ENCODE measurements at regions not wholly inside any gene's neighbourhood (a gene's known extent, or its start where the extent isn't known, plus 50 kb on each side); places are given as distances from the start of the nearest gene placed in this dataset.

DNA sequence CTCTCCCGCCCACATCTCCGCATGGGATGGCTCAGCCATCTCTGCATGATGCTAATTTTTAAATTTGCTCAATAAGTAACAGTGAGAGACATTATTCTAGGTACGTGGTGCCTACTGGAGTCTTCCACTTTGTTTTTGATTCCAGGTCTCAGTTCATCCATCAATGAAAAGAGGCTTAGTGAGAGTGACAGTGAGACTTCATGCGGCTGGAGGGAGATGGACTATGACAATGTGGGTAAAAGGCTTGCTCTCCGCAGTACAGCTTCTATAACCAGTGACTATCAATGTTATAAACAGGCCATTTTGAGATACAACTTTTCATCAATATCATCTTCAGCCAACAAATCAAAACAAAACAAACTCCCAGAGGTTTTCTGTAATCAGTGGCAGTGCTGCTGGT lies 563.4 kb upstream of the MKI67 start:
- Mint-ChIP-seq H3K4me3 (no peak overlapping the region), H3K9me3 (no peaks in the 10 kb centered on the region), H3K27ac (no peak overlapping the region), H3K4me1 (no peaks in the 10 kb centered on the region), H3K36me3 (no peaks in the 10 kb centered on the region), H3K27me3 (no peaks in the 10 kb centered on the region)
- DNase-seq (no peak), ATAC-seq (replicated peaks) (no peak)

DNA sequence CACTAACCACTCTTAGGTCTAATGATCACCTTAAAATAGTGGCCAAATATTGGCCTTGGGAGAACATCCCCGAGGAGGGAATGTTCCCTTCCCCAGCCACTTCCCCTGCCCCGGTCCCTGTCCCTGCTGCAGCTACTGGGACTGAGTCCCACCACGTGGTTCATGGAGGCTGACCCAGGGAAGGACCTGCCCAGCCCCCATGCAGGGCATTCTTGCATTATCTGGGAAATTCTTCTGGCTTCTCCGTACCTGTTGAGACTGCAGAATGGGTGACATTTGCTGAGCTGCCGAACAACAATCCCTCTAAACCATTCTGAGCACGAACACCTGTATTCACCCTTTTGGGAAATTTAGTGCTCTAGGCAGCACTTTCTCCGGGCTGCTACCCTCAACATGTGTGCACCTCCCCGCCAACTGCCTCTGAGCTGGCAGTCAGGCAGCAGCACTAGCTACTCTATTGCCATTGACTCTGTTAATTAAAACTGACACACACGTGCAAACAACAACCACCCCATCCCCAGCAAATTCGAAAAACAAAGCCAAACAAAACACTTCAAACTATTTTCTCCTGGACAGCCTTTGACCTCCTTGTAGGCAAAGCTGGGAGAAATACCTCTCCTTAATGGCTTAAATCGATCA lies 567.4 kb upstream of the MKI67 start:
- no peak overlapping the region for H3K4me3 Mint-ChIP-seq
- H3K4me1 Mint-ChIP-seq = no peaks in the 10 kb centered on the region
- H3K27ac Mint-ChIP-seq = no peak overlapping the region
- H3K9me3 Mint-ChIP-seq = no peaks in the 10 kb centered on the region
- DNase-seq = no peak
- no peaks in the 10 kb centered on the region for H3K36me3 Mint-ChIP-seq
- no peaks in the 10 kb centered on the region for H3K27me3 Mint-ChIP-seq
- no peak for ATAC-seq (replicated peaks)

DNA sequence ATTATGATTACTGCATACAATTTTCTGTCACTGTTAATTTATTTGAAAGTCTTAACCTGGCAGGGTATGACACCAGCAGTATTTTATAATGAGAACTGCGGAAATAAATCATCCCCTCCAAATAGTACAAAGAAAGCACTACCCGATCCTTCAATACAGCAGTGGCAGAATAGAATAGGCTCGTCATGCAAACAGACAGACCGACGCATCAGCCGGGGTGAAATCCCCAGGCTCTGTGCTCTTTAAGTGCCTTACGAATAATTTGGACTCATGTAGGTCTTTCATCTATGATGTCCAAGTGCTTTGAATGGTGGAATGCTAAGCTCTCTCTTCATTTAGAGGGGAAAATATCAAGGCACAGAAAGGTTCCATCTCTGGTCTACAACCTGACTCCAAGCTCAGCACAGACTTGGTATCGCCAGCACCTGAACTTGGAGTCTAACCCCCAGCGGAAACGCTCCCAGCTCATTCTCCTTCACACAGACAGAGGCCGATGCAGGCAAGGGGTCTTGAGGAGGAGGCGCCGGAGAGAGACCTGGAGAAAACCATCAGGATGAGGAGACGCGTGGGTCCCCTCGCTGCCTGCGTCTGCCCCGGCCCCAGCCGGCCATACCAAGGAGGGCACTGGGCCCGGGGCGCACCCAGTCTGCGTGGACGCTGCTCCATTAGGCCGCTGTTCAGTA lies 568.1 kb upstream of the MKI67 start:
- H3K36me3 Mint-ChIP-seq = no peaks in the 10 kb centered on the region
- no peak overlapping the region for H3K27ac Mint-ChIP-seq
- no peaks in the 10 kb centered on the region for H3K4me1 Mint-ChIP-seq
- DNase-seq = no peak
- H3K4me3 Mint-ChIP-seq = no peak overlapping the region
- no peak for ATAC-seq (replicated peaks)
- H3K9me3 Mint-ChIP-seq = no peaks in the 10 kb centered on the region
- no peaks in the 10 kb centered on the region for H3K27me3 Mint-ChIP-seq

DNA sequence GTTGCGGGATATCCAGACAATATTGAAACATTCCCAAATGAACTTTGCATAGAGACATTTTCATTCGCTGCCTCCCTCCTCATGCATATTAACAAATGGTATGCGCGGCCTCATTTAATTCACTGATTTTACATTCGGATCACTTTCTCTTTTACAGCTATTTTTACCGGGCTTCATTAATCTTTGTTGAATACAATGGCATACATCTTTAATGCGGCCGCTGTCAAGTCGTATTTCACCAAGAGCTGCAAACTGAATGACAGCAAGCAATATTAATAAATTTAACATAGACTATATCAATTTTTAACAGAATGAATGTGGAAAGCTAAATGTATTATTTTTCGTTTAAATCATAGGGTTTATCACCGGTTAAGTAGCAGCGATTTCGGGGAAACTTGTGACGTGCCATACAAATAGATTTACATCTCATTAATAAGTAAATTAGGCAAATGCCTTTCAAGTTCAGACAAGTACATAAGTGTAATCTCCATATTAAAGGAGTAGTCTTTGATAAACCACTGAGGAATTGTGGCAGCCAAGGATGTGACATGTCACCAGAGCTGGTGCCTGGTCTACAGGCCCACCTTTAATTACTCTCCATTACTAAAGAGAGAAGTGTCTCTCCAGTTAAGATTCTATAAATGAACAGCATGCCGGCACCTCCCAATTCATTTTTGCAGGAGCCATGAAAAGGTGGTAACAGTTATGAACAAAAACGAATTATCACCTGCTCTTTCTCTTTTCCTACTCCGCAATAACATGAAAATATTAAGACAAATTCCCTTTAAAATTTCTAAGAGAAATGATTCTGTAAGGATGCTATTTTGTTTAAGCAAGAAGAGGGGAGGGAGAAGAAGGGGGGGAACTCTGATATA lies 568.9 kb upstream of the MKI67 start:
- H3K27me3 Mint-ChIP-seq = no peaks in the 10 kb centered on the region
- H3K27ac Mint-ChIP-seq = no peak overlapping the region
- no peak overlapping the region for H3K4me3 Mint-ChIP-seq
- no peaks in the 10 kb centered on the region for H3K9me3 Mint-ChIP-seq
- DNase-seq = no peak
- ATAC-seq (replicated peaks) = no peak
- no peaks in the 10 kb centered on the region for H3K4me1 Mint-ChIP-seq
- H3K36me3 Mint-ChIP-seq = no peaks in the 10 kb centered on the region

DNA sequence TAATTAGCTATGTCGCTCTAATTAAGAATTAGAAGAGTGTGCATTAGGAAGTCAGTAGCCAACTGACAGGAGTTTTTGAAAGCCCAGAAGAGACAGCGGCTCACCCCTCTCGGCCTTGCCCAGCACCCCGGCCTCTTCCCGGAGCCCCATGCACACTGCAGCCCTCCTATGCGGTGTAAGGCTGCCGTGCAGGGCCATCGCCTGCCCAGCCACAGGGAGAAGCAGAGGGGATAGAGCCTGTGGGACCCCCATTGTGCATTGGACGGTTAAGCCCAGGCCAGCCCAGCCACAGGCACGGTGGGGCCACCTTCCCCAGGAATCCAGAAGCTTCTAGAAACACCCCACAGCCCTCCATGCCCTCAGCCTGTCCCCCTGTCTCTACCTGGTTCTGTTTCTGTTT lies 569.7 kb upstream of the MKI67 start:
- no peak overlapping the region for H3K27ac Mint-ChIP-seq
- no peaks in the 10 kb centered on the region for H3K36me3 Mint-ChIP-seq
- H3K4me1 Mint-ChIP-seq = no peaks in the 10 kb centered on the region
- H3K4me3 Mint-ChIP-seq = no peak overlapping the region
- ATAC-seq (replicated peaks) = no peak
- H3K9me3 Mint-ChIP-seq = no peaks in the 10 kb centered on the region
- no peak for DNase-seq
- H3K27me3 Mint-ChIP-seq = no peaks in the 10 kb centered on the region

DNA sequence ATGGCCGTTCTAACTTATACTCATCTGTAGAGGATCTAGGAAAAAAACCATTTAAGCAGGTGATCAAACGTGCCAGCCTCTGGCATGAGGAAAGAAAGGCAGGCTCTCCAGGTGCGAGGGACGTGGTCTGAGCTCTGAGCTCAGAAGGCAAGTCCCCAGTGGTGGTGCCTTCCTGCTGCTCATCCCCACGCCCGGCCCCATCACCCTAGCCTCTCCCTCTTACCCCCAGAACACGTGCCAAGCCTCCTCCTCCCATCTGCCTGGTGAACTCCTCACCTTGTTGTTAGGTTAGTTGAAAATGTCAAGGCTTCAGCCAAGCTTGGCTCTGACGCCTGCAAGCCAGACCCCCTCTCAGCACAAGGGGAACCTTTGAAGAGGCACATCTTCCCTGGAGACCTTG lies 571.2 kb upstream of the MKI67 start:
- H3K9me3 Mint-ChIP-seq = no peaks in the 10 kb centered on the region
- no peaks in the 10 kb centered on the region for H3K36me3 Mint-ChIP-seq
- ATAC-seq (replicated peaks) (no peak), DNase-seq (no peak)
- no peak overlapping the region for H3K4me3 Mint-ChIP-seq
- no peaks in the 10 kb centered on the region for H3K4me1 Mint-ChIP-seq
- H3K27ac Mint-ChIP-seq = no peak overlapping the region
- no peaks in the 10 kb centered on the region for H3K27me3 Mint-ChIP-seq

DNA sequence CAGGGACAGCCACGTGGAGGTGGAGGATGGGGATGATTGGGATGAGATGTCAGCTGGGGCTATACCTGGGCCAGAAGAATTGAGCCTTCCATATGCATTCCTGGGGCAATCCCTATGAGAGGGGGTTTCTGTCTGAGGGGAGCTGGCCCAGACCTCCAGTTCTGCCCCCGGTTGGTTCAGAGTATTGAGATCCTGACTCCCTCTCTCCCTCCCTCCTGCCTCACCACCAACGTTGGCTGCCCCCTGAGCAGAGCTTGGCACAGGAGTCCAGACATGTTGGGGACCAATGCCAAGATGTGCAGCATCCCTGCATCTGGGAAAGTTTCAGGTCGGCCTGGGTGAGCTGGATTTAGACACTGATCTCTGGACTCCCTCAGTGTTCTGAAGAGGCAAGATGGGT lies 575.2 kb upstream of the MKI67 start:
- Mint-ChIP-seq H3K4me1 (no peaks in the 10 kb centered on the region), H3K4me3 (no peak overlapping the region), H3K36me3 (no peaks in the 10 kb centered on the region), H3K9me3 (no peaks in the 10 kb centered on the region), H3K27me3 (no peaks in the 10 kb centered on the region), H3K27ac (no peak overlapping the region)
- ATAC-seq (replicated peaks) = no peak
- no peak for DNase-seq

DNA sequence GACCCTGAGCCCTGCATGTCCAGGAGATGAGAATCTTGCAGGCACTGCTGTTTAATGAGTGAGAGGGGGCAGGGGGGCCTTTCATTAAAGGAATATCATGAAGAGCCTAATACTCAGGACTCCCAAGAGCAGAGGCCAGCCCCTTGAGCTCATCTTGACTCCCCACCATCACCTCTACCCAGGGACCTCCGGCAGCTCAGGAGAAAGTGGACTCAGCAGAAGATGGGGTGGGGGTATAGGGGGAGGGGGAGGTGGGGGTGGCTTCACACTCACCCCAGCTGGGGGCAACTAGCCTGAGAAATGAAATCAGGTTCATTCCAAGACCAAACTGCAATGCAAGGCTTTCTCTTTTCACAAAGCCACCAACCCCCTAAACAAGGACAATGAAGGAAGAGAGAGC lies 575.6 kb upstream of the MKI67 start:
- DNase-seq (no peak), ATAC-seq (replicated peaks) (no peak)
- no peaks in the 10 kb centered on the region for H3K4me1 Mint-ChIP-seq
- H3K4me3 Mint-ChIP-seq = no peak overlapping the region
- no peaks in the 10 kb centered on the region for H3K9me3 Mint-ChIP-seq
- H3K36me3 Mint-ChIP-seq = no peaks in the 10 kb centered on the region
- H3K27ac Mint-ChIP-seq = no peak overlapping the region
- H3K27me3 Mint-ChIP-seq = no peaks in the 10 kb centered on the region

DNA sequence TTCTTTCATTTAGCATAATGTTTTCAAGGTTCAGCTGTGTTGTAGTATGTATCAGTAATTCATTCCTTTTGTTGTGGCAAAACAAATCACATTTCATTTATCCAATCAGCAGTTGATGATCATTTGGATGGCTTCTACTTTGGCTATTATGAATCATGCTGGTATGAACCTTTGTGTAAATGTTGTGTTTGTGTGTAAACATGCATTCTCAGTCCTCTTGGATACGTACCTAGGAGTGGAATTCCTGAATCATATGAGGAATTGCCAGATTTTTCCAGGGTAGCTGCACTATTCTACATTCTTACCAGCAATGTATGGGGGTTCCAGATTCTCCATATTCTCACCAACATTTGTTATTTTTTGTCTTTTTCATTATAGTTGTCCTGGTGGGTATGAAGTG lies 578.5 kb upstream of the MKI67 start:
- Mint-ChIP-seq H3K27ac (no peak overlapping the region), H3K9me3 (no peaks in the 10 kb centered on the region), H3K4me3 (no peak overlapping the region), H3K27me3 (peaks cover 4 to 5% of the 10 kb centered on the region in 2 donors), H3K4me1 (no peaks in the 10 kb centered on the region), H3K36me3 (no peaks in the 10 kb centered on the region)
- DNase-seq (no peak), ATAC-seq (replicated peaks) (no peak)

DNA sequence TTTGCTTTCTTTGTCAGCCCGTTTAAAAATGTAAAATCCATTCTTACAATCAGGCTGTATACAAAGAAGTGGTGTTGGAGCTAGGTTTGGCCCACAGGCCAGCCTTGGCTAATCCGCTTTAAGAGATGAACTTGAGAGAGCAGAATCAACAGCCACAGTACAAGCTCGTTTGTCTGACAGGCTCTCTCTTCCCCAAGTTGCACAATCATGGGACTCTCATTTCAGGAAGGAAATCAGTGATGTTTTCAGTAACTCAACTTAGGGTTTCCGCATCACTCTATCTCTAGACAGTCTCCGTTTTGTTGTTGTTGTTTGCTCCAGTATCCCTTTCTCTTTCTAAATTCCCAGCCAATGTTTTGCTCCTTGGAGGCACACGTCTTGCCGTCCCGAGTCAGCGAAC lies 582.0 kb upstream of the MKI67 start:
- H3K4me3 Mint-ChIP-seq = no peak overlapping the region
- H3K36me3 Mint-ChIP-seq = no peaks in the 10 kb centered on the region
- DNase-seq (no peak), ATAC-seq (replicated peaks) (no peak)
- H3K27me3 Mint-ChIP-seq = peaks cover 15 to 24% of the 10 kb centered on the region in 2 donors
- no peaks in the 10 kb centered on the region for H3K9me3 Mint-ChIP-seq
- no peaks in the 10 kb centered on the region for H3K4me1 Mint-ChIP-seq
- H3K27ac Mint-ChIP-seq = no peak overlapping the region

DNA sequence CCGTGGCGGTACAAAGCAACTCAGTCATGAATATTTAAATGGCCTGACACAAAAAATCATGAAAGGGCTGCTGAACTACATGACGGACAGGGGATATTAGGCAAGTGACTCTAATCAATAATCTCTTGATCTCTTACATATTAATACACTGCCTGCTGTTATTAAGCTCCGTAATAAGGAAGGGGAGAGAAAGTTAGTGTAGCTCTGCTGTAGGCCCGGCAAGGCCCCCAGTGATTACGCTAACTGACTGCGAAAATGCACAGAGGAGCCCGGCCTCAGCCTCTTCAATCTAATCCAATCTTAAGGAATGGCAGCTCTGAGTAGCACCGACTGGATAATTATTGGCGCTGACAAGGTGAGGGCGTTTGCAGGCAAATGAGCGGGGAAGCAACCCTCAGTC lies 583.5 kb upstream of the MKI67 start:
- H3K9me3 Mint-ChIP-seq = no peaks in the 10 kb centered on the region
- H3K4me3 Mint-ChIP-seq = no peak overlapping the region

DNA sequence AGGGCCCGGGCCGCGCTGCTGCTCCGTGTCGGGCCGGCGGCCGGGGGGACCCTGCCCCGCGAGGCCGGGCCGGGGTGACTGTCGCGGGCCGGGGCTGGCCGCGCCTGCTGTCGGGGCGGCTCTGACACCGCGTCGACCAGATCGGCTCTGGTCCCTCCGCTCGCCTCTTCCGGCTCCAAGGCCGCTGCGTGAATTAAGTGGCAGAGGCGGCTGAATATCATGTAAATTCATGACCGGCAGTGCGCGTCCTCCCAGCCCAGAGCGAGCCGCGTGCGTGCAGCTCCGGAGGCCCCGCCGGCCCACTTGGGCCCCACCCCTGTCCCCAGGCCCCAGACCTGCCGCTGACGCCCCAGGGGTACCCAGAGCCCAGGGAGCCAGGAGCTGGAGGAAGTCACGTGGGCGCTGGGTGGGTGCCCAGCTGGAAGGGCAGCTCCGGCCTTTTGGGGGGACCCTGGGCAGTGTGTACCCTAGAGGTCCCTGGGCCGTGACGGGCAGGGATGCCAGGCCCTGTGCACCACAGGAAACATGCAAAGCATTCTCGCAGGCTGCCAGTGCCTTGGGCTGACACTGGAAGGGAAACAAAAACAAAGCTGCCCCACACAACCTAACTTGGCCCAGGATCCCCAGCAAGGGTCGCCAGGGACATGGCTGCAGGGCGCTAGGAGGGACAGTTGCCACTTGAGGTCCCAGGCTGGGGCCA lies 584.0 kb upstream of the MKI67 start:
- peaks cover 15 to 24% of the 10 kb centered on the region in 2 donors for H3K27me3 Mint-ChIP-seq
- H3K36me3 Mint-ChIP-seq = no peaks in the 10 kb centered on the region
- DNase-seq = no peak
- H3K27ac Mint-ChIP-seq = no peak overlapping the region
- ATAC-seq (replicated peaks) = no peak
- H3K9me3 Mint-ChIP-seq = no peaks in the 10 kb centered on the region
- H3K4me3 Mint-ChIP-seq = no peak overlapping the region
- H3K4me1 Mint-ChIP-seq = no peaks in the 10 kb centered on the region

More for the DNA sequence above, 583.5 kb upstream of the MKI67 start:
- DNase-seq (no peak), ATAC-seq (replicated peaks) (no peak)
- no peak overlapping the region for H3K27ac Mint-ChIP-seq
- no peaks in the 10 kb centered on the region for H3K4me1 Mint-ChIP-seq
- peaks cover 15 to 24% of the 10 kb centered on the region in 2 donors for H3K27me3 Mint-ChIP-seq
- no peaks in the 10 kb centered on the region for H3K36me3 Mint-ChIP-seq

DNA sequence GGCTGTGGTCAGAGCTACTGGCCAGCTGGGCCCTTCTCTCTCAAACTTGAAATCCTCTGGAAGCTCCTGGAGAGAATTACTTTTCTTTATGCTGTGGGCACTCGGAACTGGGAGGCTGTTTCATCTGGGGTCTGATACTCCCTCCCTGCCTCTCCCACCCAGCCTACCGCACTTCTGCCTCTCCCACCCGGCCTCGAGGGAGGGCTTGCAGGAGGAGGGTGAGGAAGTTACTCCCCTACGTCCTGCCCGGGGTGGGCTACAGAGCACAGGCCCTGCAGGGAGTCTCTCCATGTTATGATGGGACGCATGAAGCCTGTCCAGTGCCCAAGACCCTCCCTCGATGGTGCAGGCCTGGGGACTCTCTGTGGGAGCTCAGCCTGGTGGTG lies 584.6 kb upstream of the MKI67 start:
- peaks cover 15 to 24% of the 10 kb centered on the region in 2 donors for H3K27me3 Mint-ChIP-seq
- no peaks in the 10 kb centered on the region for H3K36me3 Mint-ChIP-seq
- no peak for ATAC-seq (replicated peaks)
- H3K27ac Mint-ChIP-seq = no peak overlapping the region
- H3K4me1 Mint-ChIP-seq = no peaks in the 10 kb centered on the region
- DNase-seq = no peak
- no peak overlapping the region for H3K4me3 Mint-ChIP-seq
- H3K9me3 Mint-ChIP-seq = no peaks in the 10 kb centered on the region

DNA sequence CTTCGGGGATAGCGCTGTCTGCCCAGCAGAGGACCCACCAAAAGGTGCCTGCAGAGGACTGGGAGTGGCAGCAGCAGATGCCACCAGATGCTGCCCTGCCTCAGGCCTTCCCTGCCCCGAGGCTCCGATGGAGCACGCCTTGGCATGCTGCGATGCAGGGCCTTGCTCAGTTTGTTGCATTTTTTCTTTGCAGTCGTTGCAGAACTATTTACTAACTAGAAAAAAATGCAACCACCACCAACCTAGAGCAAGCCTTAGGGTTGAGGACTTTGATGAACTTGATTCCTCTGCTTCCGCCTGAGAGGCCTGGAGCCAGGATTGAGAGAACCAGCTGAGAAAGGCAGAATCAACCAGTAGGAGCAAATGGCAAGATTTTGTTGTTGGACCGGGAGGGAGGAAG lies 585.6 kb upstream of the MKI67 start:
- H3K4me1 Mint-ChIP-seq = no peaks in the 10 kb centered on the region
- H3K27me3 Mint-ChIP-seq = peaks cover 15 to 24% of the 10 kb centered on the region in 2 donors
- H3K4me3 Mint-ChIP-seq = no peak overlapping the region
- no peaks in the 10 kb centered on the region for H3K36me3 Mint-ChIP-seq
- ATAC-seq (replicated peaks) = no peak
- no peaks in the 10 kb centered on the region for H3K9me3 Mint-ChIP-seq
- no peak for DNase-seq
- H3K27ac Mint-ChIP-seq = no peak overlapping the region

Data from stimulated activated naive B cell treated with anti-CD40 and anti-IgM and Interleukin-4, amounts not matched to agents 10 μg/mL and 1 μg/mL and 100 μg/mL, for 72 hours (primary cell).